ENCODE measurements at regions not wholly inside any gene's neighbourhood (a gene's known extent, or its start where the extent isn't known, plus 50 kb on each side); places are given as distances from the start of the nearest gene placed in this dataset.
A peak's percentile ranks its signal among the peaks of the same experiment; 100 is the strongest.

- Mint-ChIP-seq H3K4me3 (no peak overlapping the region), H3K27ac (peak overlapping the region in 1 of 7 donors; percentile 58), H3K27me3 (ENCODE audit: low read depth in 3 of 3) (peaks cover 0 to 3% (median 2%) of the 10 kb centered on the region in 3 donors), H3K9me3 (peaks cover 18 to 37% (median 34%) of the 10 kb centered on the region in 7 donors), H3K36me3 (no peaks in the 10 kb centered on the region), H3K4me1 (peaks cover 18% of the 10 kb centered on the region)
- no peak overlapping the region for H3K4me2 ChIP-seq (replicated peaks; ENCODE audit: extremely low read depth, low read length, poor library complexity, severe bottlenecking)
- H2AFZ ChIP-seq (ENCODE audit: insufficient read depth, low read depth, low read length, poor library complexity, severe bottlenecking), result no peak overlapping the region
- no peak overlapping the region for H3K4me3 ChIP-seq (replicated peaks in 1 of 3; ENCODE audit: low read depth in 2 of 3, low read length in 3 of 3)
- H3K79me2 ChIP-seq (ENCODE audit: insufficient read depth, low read length), result no peaks in the 10 kb centered on the region
- intact Hi-C loops (cut with micrococcal nuclease), result no loop called here
- WGBS (ENCODE audit: insufficient coverage), result no CpG with 5 or more reads among the region's 2 CpGs
- H3K27me3 ChIP-seq (ENCODE audit: control insufficient read depth in 2 of 2, insufficient read depth in 2 of 2, low read length in 2 of 2), result no peaks in the 10 kb centered on the region
- no peak for DNase-seq
- peaks cover 22 to 33% of the 10 kb centered on the region in 2 donors for H3K9me3 ChIP-seq (replicated peaks in 1 of 2; ENCODE audit: control insufficient read depth in 1 of 2, insufficient read depth in 1 of 2, low read length in 2 of 2)
- H3K9ac ChIP-seq (ENCODE audit: insufficient read depth, low read length, poor library complexity, severe bottlenecking), result no peak overlapping the region
- no peak overlapping the region for H3K27ac ChIP-seq (ENCODE audit: low read depth in 1 of 2, low read length in 2 of 2)
- no peaks in the 10 kb centered on the region for H3K36me3 ChIP-seq (replicated peaks in 1 of 2; ENCODE audit: control insufficient read depth in 1 of 2, insufficient read depth in 2 of 2, low read length in 2 of 2)
- no peak for TF ChIP-seq CTCF (IDR thresholded peaks at IDR 0.05)
- peaks cover 0 to 16% of the 10 kb centered on the region in 2 donors for H3K4me1 ChIP-seq (ENCODE audit: control insufficient read depth in 1 of 2, insufficient read depth in 2 of 2, low read length in 2 of 2)
- H4K20me1 ChIP-seq (ENCODE audit: insufficient read depth, low read length), result no peaks in the 10 kb centered on the region
These were observed 158.5 kb downstream of the COPS8 start for GRCh38 chr2:237244178-237244577.

GRCh38 chr2:237244976-237245646 is 159.4 kb downstream of the COPS8 start:
- no peak overlapping the region for H3K9ac ChIP-seq (ENCODE audit: insufficient read depth, low read length, poor library complexity, severe bottlenecking)
- H3K4me3 Mint-ChIP-seq, result no peak overlapping the region
- no peak for DNase-seq
- no peaks in the 10 kb centered on the region for H3K79me2 ChIP-seq (ENCODE audit: insufficient read depth, low read length)
- no CpG with 5 or more reads among the region's 3 CpGs for WGBS (ENCODE audit: insufficient coverage)
- no peaks in the 10 kb centered on the region for H3K36me3 Mint-ChIP-seq
- H3K4me1 Mint-ChIP-seq, result peaks cover 18% of the 10 kb centered on the region
- no peaks in the 10 kb centered on the region for H3K27me3 ChIP-seq (ENCODE audit: control insufficient read depth in 2 of 2, insufficient read depth in 2 of 2, low read length in 2 of 2)
- H3K36me3 ChIP-seq (replicated peaks in 1 of 2; ENCODE audit: control insufficient read depth in 1 of 2, insufficient read depth in 2 of 2, low read length in 2 of 2), result no peaks in the 10 kb centered on the region
- peaks cover 0 to 3% (median 2%) of the 10 kb centered on the region in 3 donors for H3K27me3 Mint-ChIP-seq (ENCODE audit: low read depth in 3 of 3)
- intact Hi-C loops (cut with micrococcal nuclease), result no loop called here
- no peak overlapping the region for H3K4me2 ChIP-seq (replicated peaks; ENCODE audit: extremely low read depth, low read length, poor library complexity, severe bottlenecking)
- H3K27ac ChIP-seq (ENCODE audit: low read depth in 1 of 2, low read length in 2 of 2), result no peak overlapping the region
- no peaks in the 10 kb centered on the region for H4K20me1 ChIP-seq (ENCODE audit: insufficient read depth, low read length)
- H3K4me1 ChIP-seq (ENCODE audit: control insufficient read depth in 1 of 2, insufficient read depth in 2 of 2, low read length in 2 of 2), result peaks cover 0 to 16% of the 10 kb centered on the region in 2 donors
- no peak overlapping the region for H2AFZ ChIP-seq (ENCODE audit: insufficient read depth, low read depth, low read length, poor library complexity, severe bottlenecking)
- no peak for TF ChIP-seq CTCF (IDR thresholded peaks at IDR 0.05)
- H3K9me3 Mint-ChIP-seq, result peaks cover 16 to 38% (median 29%) of the 10 kb centered on the region in 7 donors
- peak overlapping the region in 1 of 7 donors; percentile 30 for H3K27ac Mint-ChIP-seq
- H3K9me3 ChIP-seq (replicated peaks in 1 of 2; ENCODE audit: control insufficient read depth in 1 of 2, insufficient read depth in 1 of 2, low read length in 2 of 2), result peaks cover 17 to 29% of the 10 kb centered on the region in 2 donors
- H3K4me3 ChIP-seq (replicated peaks in 1 of 3; ENCODE audit: low read depth in 2 of 3, low read length in 3 of 3), result no peak overlapping the region
